Kasumi-1 (cell line): ENCODE measurements at regions not wholly inside any gene's neighbourhood (a gene's known extent, or its start where the extent isn't known, plus 50 kb on each side); places are given as distances from the start of the nearest gene placed in this dataset.
A peak's percentile ranks its signal among the peaks of the same experiment; 100 is the strongest.

Experiments used
- DNase-seq, 2 experiments: peaks; one replicate each; lab custom pipeline; 2025; lab: John Stamatoyannopoulos, UW

- no peak for DNase-seq
These were observed 772.0 kb downstream of the HACE1 start for GRCh38 chr6:104087765-104088164.

GRCh38 chr6:104068281-104068680, 791.4 kb downstream of the HACE1 start:
- no peak for DNase-seq

- no peak for DNase-seq
These were observed 794.8 kb downstream of the HACE1 start for GRCh38 chr6:104064876-104065275.

- no peak for DNase-seq
These were observed 809.3 kb downstream of the HACE1 start for GRCh38 chr6:104050455-104050854.

GRCh38 chr6:104046426-104046825, 813.3 kb downstream of the HACE1 start:
- no peak for DNase-seq

- DNase-seq = no peak
These were observed 828.4 kb downstream of the HACE1 start for GRCh38 chr6:104031346-104031745.

GRCh38 chr6:104022126-104022525, 837.6 kb downstream of the HACE1 start:
- no peak for DNase-seq

GRCh38 chr6:104019075-104019753, 840.5 kb downstream of the HACE1 start:
- no peak for DNase-seq

- DNase-seq = no peak
These were observed 842.0 kb downstream of the HACE1 start for GRCh38 chr6:104017410-104018381.

GRCh38 chr6:104014163-104014959, 845.4 kb downstream of the HACE1 start:
- DNase-seq = no peak

- DNase-seq = no peak
These were observed 846.3 kb downstream of the HACE1 start for GRCh38 chr6:104013312-104013971.

- no peak for DNase-seq
These were observed 848.8 kb downstream of the HACE1 start for GRCh38 chr6:104010897-104011296.

- DNase-seq = peak; percentile 6 to 11
These were observed 855.8 kb downstream of the HACE1 start for GRCh38 chr6:104003803-104004516.

GRCh38 chr6:103995571-103995970, 864.1 kb downstream of the HACE1 start:
- no peak for DNase-seq

GRCh38 chr6:103983860-103984259, 875.9 kb downstream of the HACE1 start:
- no peak for DNase-seq

GRCh38 chr6:103983011-103983410, 876.7 kb downstream of the HACE1 start:
- no peak for DNase-seq

- DNase-seq = no peak
These were observed 877.1 kb downstream of the HACE1 start for GRCh38 chr6:103982574-103982973.

GRCh38 chr6:103979308-103979707, 880.4 kb downstream of the HACE1 start:
- no peak for DNase-seq

GRCh38 chr6:103937389-103937788, 922.3 kb downstream of the HACE1 start:
- no peak for DNase-seq

GRCh38 chr6:103925317-103925716, 934.4 kb downstream of the HACE1 start:
- DNase-seq = no peak

- DNase-seq = no peak
These were observed 949.7 kb downstream of the HACE1 start for GRCh38 chr6:103910018-103910417.
